ENCODE measurements at regions not wholly inside any gene's neighbourhood (a gene's known extent, or its start where the extent isn't known, plus 50 kb on each side); places are given as distances from the start of the nearest gene placed in this dataset.

GRCh38 chr1:218495931-218496330 is 150.8 kb downstream of the TGFB2 start:
- POLR2A ChIA-PET: no interaction called here
- no peaks in the 10 kb centered on the region for H3K79me2 ChIP-seq (ENCODE audit: control insufficient read depth, insufficient read depth, low read length)
- no peaks in the 10 kb centered on the region; the same call in 1 of the 2 replicates for H4K20me1 ChIP-seq (ENCODE audit: control insufficient read depth, insufficient read depth)
- no peak overlapping the region for H3K27ac ChIP-seq (ENCODE audit: control insufficient read depth, insufficient read depth)
- H3K36me3 ChIP-seq (ENCODE audit: control insufficient read depth in 2 of 2, insufficient read depth in 2 of 2, low read length in 1 of 2): no peaks in the 10 kb centered on the region
- TF ChIP-seq RBBP5 (conservative IDR thresholded peaks at IDR 0.05) (no peak), IRF5 (IDR thresholded peaks at IDR 0.05; ENCODE audit: borderline replicate concordance) (no peak), FOXK2 (IDR thresholded peaks at IDR 0.05) (no peak), CEBPZ (IDR thresholded peaks at IDR 0.05; ENCODE audit: low read depth, low read length) (no peak), RCOR1 (conservative IDR thresholded peaks at IDR 0.05; ENCODE audit: low read depth, low read length) (no peak), POLR2A (IDR thresholded peaks at IDR 0.05; ENCODE audit: low read depth, low read length) (no peak), NFYB (IDR thresholded peaks at IDR 0.05; ENCODE audit: insufficient read depth, low read depth, low read length) (no peak), REST (IDR thresholded peaks at IDR 0.05; ENCODE audit: low read depth, low read length) (no peak)
- FAIRE-seq (no peak), ATAC-seq (no peak), DNase-seq (ENCODE audit: low read depth, low spot score) (no peak)
- RAD21 ChIA-PET (ENCODE audit: unreplicated experiment): no interaction called here
- H3K27me3 ChIP-seq (replicated peaks in 1 of 2; ENCODE audit: control insufficient read depth in 2 of 2, insufficient read depth in 2 of 2, low read length in 1 of 2): no peaks in the 10 kb centered on the region
- SMC1A ChIA-PET (ENCODE audit: uncharacterized antibody, unreplicated experiment): no interaction called here
- 7% methylated on average over 3 of the region's 3 CpGs for WGBS (ENCODE audit: insufficient coverage, insufficient replicate concordance, low lambda C conversion rate, missing lambda C conversion rate)
- CTCF ChIA-PET: no interaction called here
- H3K4me2 ChIP-seq (ENCODE audit: control insufficient read depth, insufficient read depth): no peak overlapping the region
- no peak overlapping the region for H3K9ac ChIP-seq (ENCODE audit: control insufficient read depth, insufficient read depth, low read length)
- no peak overlapping the region for H2AFZ ChIP-seq (ENCODE audit: control insufficient read depth, low read depth, low read length)
- no peaks in the 10 kb centered on the region for H3K9me3 ChIP-seq (replicated peaks; ENCODE audit: control insufficient read depth, insufficient read depth, low read length)
- H3K4me3 ChIP-seq: no peak overlapping the region
- no peaks in the 10 kb centered on the region for H3K4me1 ChIP-seq (ENCODE audit: control insufficient read depth, insufficient read depth, low read length)
- in situ Hi-C loops (cut with MboI): no loop called here
- BruUV-seq (replicated peaks): no TSS peak
- intact Hi-C loops (cut with micrococcal nuclease; ENCODE audit: unreplicated experiment): no loop called here

Measured in GM12878 (cell line).